Body of pancreas (tissue), 4 donors: ENCODE measurements at regions not wholly inside any gene's neighbourhood (a gene's known extent, or its start where the extent isn't known, plus 50 kb on each side); places are given as distances from the start of the nearest gene placed in this dataset.

Source experiments
- CTCF ChIP-seq, 7 experiments: fragments of 450-650 bp in 4 of 7; fragments of 200-600 bp in 3 of 7; sonication (generic) in 3 of 7; IDR thresholded peaks; one replicate each; pipeline ENCODE4 v1.5.1; 2016 to 2019; ENCODE audit warnings: antibody characterized with exemption in 7 of 7
- POLR2A ChIP-seq, 3 donors: fragments of 450-650 bp; IDR thresholded peaks; one replicate each; pipeline ENCODE4 v1.6.1; 2016; ENCODE audit warnings: antibody characterized with exemption in 3 of 3, mild to moderate bottlenecking in 2 of 3

- TF ChIP-seq POLR2A (IDR thresholded peaks at IDR 0.05): no peak
- no peak for TF ChIP-seq CTCF (IDR thresholded peaks at IDR 0.05)
These were observed 75.6 kb upstream of the PKDCC start for GRCh38 chr2:41972179-41972578.
